Loucy (cell line): ENCODE measurements at regions not wholly inside any gene's neighbourhood (a gene's known extent, or its start where the extent isn't known, plus 50 kb on each side); places are given as distances from the start of the nearest gene placed in this dataset.

ENCODE experiments used
- H2AFZ ChIP-seq: fragments of 200-600 bp; sonication (generic); 2 replicates; pipeline ENCODE4 v1.6.0; 2016; ENCODE audit warnings: antibody characterized with exemption, mild to moderate bottlenecking, low read length, moderate library complexity
- H3F3A ChIP-seq: fragments of 200-600 bp; 2 replicates; pipeline ENCODE4 v1.6.0; 2016; ENCODE audit warnings: antibody characterized with exemption, low read depth, mild to moderate bottlenecking
- H3K27me3 ChIP-seq: fragments of 200-600 bp; sonication (generic); 2 replicates; pipeline ENCODE4 v1.6.1; 2014; ENCODE audit warnings: low read length, mild to moderate bottlenecking; ENCODE audit not compliant: insufficient read depth, poor library complexity, severe bottlenecking
- H3K36me3 ChIP-seq: fragments of 200-600 bp; sonication (generic); 2 replicates; pipeline ENCODE4 v1.6.1; 2016; ENCODE audit warnings: low read length; ENCODE audit not compliant: insufficient read depth
- H3K4me1 ChIP-seq: fragments of 200-600 bp; sonication (generic); 2 replicates; pipeline ENCODE4 v1.5.1; 2014; ENCODE audit warnings: low read length, mild to moderate bottlenecking; ENCODE audit not compliant: insufficient read depth, poor library complexity, severe bottlenecking
- H3K4me2 ChIP-seq: fragments of 200-600 bp; sonication (generic); 2 replicates; pipeline ENCODE4 v1.6.0; 2014; ENCODE audit warnings: antibody characterized with exemption, low read length, low read depth, mild to moderate bottlenecking; ENCODE audit not compliant: poor library complexity, severe bottlenecking
- H3K4me3 ChIP-seq: fragments of 200-600 bp; sonication (generic); 2 replicates; pipeline ENCODE4 v1.5.1; 2014; ENCODE audit warnings: low read length, mild to moderate bottlenecking, mixed read lengths; ENCODE audit not compliant: poor library complexity, severe bottlenecking
- H3K79me2 ChIP-seq: fragments of 200-600 bp; sonication (generic); 2 replicates; pipeline ENCODE4 v1.6.1; 2014; ENCODE audit warnings: low read length; ENCODE audit not compliant: insufficient read depth
- H3K9ac ChIP-seq: fragments of 200-600 bp; sonication (generic); 2 replicates; pipeline ENCODE4 v1.6.0; 2014; ENCODE audit warnings: mild to moderate bottlenecking, low read depth, low read length, moderate library complexity; ENCODE audit not compliant: poor library complexity, severe bottlenecking
- H3K9me2 ChIP-seq: fragments of 200-600 bp; sonication (generic); replicated peaks from 2 replicates; pipeline ENCODE4 v1.6.1; 2016; ENCODE audit warnings: low read depth, low read length, mixed read lengths
- H3K9me3 ChIP-seq: fragments of 200-600 bp; sonication (generic); 2 replicates; pipeline ENCODE4 v1.6.1; 2014; ENCODE audit warnings: mild to moderate bottlenecking, antibody characterized with exemption, low read length, low read depth; ENCODE audit not compliant: insufficient read depth
- H4K20me1 ChIP-seq: fragments of 200-600 bp; sonication (generic); 2 replicates; pipeline ENCODE4 v1.6.0; 2014; ENCODE audit warnings: antibody characterized with exemption, low read length, mild to moderate bottlenecking; ENCODE audit not compliant: insufficient read depth, poor library complexity, severe bottlenecking
- CTCF ChIP-seq: fragments of 200-600 bp; sonication (generic); conservative IDR thresholded peaks from 2 replicates; pipeline ENCODE4 v1.5.1; 2014; ENCODE audit warnings: mild to moderate bottlenecking, antibody characterized with exemption, low read length
- EZH2phosphoT487 ChIP-seq: fragments of 200-600 bp; IDR thresholded peaks from 2 replicates; pipeline ENCODE4 v1.6.1; 2018; ENCODE audit warnings: antibody characterized with exemption, mild to moderate bottlenecking, moderate library complexity, borderline replicate concordance

DNA sequence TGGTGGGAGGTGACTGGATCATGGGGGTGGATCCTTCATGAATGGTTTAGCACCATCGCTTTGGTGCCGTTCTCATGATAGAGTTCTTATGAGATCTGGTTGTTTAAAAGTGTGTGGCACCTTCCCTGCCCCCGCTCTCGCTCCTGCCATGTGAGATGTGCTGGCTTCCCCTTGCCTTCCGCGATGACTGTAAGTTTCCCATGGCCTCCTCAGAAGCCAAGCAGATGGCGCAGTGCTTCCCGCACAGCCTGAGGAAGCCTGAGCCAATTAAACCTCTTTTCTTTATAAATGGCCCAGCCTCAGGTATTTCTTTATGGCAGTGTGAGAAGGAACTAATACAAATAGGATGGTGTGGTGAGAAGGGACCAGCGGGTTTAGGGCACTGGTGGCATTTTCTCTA, 243.3 kb upstream of the CELF2 start:
- Histone ChIP-seq H3F3A (no peaks in the 10 kb centered on the region), H3K9me3 (no peaks in the 10 kb centered on the region), H4K20me1 (no peaks in the 10 kb centered on the region), H3K4me1 (no peaks in the 10 kb centered on the region), H3K4me2 (no peak overlapping the region), H3K4me3 (no peak overlapping the region), H2AFZ (no peak overlapping the region), H3K36me3 (no peaks in the 10 kb centered on the region), H3K9me2 (no peaks in the 10 kb centered on the region), H3K27me3 (no peaks in the 10 kb centered on the region), H3K9ac (no peak overlapping the region), H3K79me2 (no peaks in the 10 kb centered on the region)
- no peak for TF ChIP-seq EZH2phosphoT487
- TF ChIP-seq CTCF, result no peak

DNA sequence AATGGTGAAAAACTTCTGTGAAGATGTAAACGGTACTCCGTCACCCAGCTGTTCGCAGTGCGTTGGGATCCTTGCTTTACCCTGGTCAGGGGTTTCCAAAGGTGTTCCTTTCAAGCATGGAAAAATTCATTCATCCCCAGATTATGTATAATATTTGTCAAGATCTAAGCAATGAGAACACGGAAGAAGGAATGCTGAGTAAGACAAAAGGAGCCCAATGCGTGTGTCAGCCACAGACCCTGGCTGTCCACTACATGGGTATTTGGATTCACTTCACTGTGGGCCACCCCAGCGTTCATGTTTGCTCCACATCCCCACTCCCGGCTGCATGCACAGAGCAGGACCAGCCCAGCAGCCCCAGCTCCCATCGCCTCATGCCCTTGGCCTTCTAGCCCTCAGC, 241.3 kb upstream of the CELF2 start:
- Histone ChIP-seq H4K20me1 (no peaks in the 10 kb centered on the region), H3K36me3 (no peaks in the 10 kb centered on the region)
- TF ChIP-seq CTCF (no peak), EZH2phosphoT487 (no peak)

DNA sequence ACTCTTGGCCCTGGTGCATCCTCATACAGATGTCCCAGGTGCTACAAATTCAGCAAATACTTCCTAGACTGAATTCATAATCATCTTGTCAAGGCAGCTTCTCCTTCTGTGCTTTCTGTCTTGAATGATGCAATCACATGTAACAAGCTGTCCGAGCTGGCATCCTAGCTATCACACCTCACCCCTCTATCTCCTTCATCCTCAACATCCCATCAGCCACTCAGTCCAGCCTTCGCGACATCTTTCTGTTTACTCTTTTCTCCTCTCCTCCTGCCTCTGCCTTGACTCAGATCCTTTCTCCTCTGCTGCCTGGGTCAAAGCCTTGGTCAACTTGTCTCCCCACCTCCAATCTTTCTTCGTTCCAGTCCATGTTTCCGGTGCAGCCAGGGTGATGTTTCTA, 240.4 kb upstream of the CELF2 start:
- Histone ChIP-seq H3K9me2 (no peaks in the 10 kb centered on the region), H3K79me2 (no peaks in the 10 kb centered on the region), H3K4me2 (no peak overlapping the region), H3K4me1 (no peaks in the 10 kb centered on the region), H4K20me1 (no peaks in the 10 kb centered on the region), H3K27me3 (no peaks in the 10 kb centered on the region), H2AFZ (no peak overlapping the region), H3K36me3 (no peaks in the 10 kb centered on the region), H3K9ac (no peak overlapping the region), H3F3A (no peaks in the 10 kb centered on the region), H3K4me3 (no peak overlapping the region), H3K9me3 (no peaks in the 10 kb centered on the region)
- TF ChIP-seq EZH2phosphoT487 (no peak), CTCF (no peak)

More for the DNA sequence above, 241.3 kb upstream of the CELF2 start:
- no peaks in the 10 kb centered on the region for H3K9me3 ChIP-seq
- H2AFZ ChIP-seq, result no peak overlapping the region
- H3K4me1 ChIP-seq, result no peaks in the 10 kb centered on the region
- no peak overlapping the region for H3K9ac ChIP-seq
- H3K4me2 ChIP-seq, result no peak overlapping the region
- no peaks in the 10 kb centered on the region for H3K27me3 ChIP-seq
- H3K4me3 ChIP-seq, result no peak overlapping the region
- H3K9me2 ChIP-seq, result no peaks in the 10 kb centered on the region
- no peaks in the 10 kb centered on the region for H3F3A ChIP-seq
- H3K79me2 ChIP-seq, result no peaks in the 10 kb centered on the region
